Heart left ventricle (tissue), 16 donors: ENCODE measurements at regions not wholly inside any gene's neighbourhood (a gene's known extent, or its start where the extent isn't known, plus 50 kb on each side); places are given as distances from the start of the nearest gene placed in this dataset.

Experiments used
- ATAC-seq, 4 donors: fragments of 200-7000 bp; cut with Tn5 transposase; one replicate each; pipeline ENCODE4 v1.9.1; 2020 to 2022; ENCODE audit warnings: moderate library complexity in 4 of 4, mild to moderate bottlenecking in 3 of 4, moderate number of reproducible peaks in 1 of 4
- DNase-seq, 5 donors: peaks; one replicate each; pipeline ENCODE4 v3.0.0-alpha.2; 2020
- H3K27ac ChIP-seq, 12 donors: fragments of 200-600 bp; sonication (generic) in 4 of 12; one replicate each; pipeline versions ENCODE4 v1.5.0 to v1.8.0; 2016 to 2022; ENCODE audit warnings: mild to moderate bottlenecking in 2 of 12
- H3K27me3 ChIP-seq, 9 donors: fragments of 200-600 bp; sonication (generic) in 2 of 9; one replicate each; pipeline versions ENCODE4 v1.5.1 to v1.8.0; 2016 to 2022; ENCODE audit warnings: mild to moderate bottlenecking in 3 of 9
- H3K36me3 ChIP-seq, 9 donors: fragments of 200-600 bp; sonication (generic) in 2 of 9; one replicate each; pipeline versions ENCODE4 v1.5.0 to v1.8.0; 2018 to 2022; ENCODE audit warnings: mild to moderate bottlenecking in 2 of 9
- H3K4me1 ChIP-seq, 12 donors: fragments of 200-600 bp; sonication (generic) in 4 of 12; one replicate each; pipeline versions ENCODE4 v1.5.0 to v1.8.0; 2016 to 2022; ENCODE audit warnings: mild to moderate bottlenecking in 3 of 12
- H3K4me3 ChIP-seq, 12 donors: fragments of 200-600 bp; sonication (generic) in 4 of 12; one replicate each; pipeline versions ENCODE4 v1.5.0 to v1.8.0; 2017 to 2022; ENCODE audit warnings: mild to moderate bottlenecking in 9 of 12, moderate library complexity in 4 of 12
- H3K9me3 ChIP-seq, 12 donors: fragments of 200-600 bp; sonication (generic) in 4 of 12; one replicate each; pipeline versions ENCODE4 v1.5.0 to v1.8.0; 2016 to 2022; ENCODE audit warnings: mild to moderate bottlenecking in 1 of 12
- POLR2A ChIP-seq, 2 donors: fragments of 450-650 bp; IDR thresholded peaks; one replicate each; pipeline ENCODE4 v1.6.1; 2017; ENCODE audit warnings: antibody characterized with exemption in 2 of 2, mild to moderate bottlenecking in 2 of 2, moderate library complexity in 2 of 2
- WGBS, 4 donors: extraction: QIAGEN DNeasy Blood & Tissue Kit in 2 of 4; methylation state at CpG; one replicate each; pipeline versions ENCODE4 v1.1.5 to v1.1.7; 2013 to 2018; 5-methylcytosine and 5-hydroxymethylcytosine counted together
- intact Hi-C, 10 donors: fragments of 100-400 bp; cut with DNase I; formaldehyde crosslinking; loops; one replicate each; pipeline versions ENCODE4 v1.11.1 to v1.14.2; 2022
- TF ChIP-seq, protein P1 (sequence below), 12 donors: fragments of 200-600 bp; sonication (generic) in 4 of 12; IDR thresholded peaks; one replicate each; pipeline versions ENCODE4 v1.5.0 to v1.8.0; 2018 to 2022; ENCODE audit warnings: antibody characterized with exemption in 12 of 12, mild to moderate bottlenecking in 5 of 12
- donor health status: ischemic (EF 13 %, LVEDD 7.1; RV severe dilation, severe dysfunction).
- donor health status: healthy with polysubstance abuse.
- donor health status: DM: no; HTN: yes; CAD: no.
- donor health status: DM: no; HTN: no; CAD: no.
- donor health status: ischemic (EF 25% LVEDD 6.9; RV normal size, moderate dysfunction).
- donor health status: ischemic (EF 25% LVEDD 5.7; RV mildly dilated, moderate dysfunction).
- donor health status: healthy.
- donor health status: DM: yes; HTN: yes; CAD: no.
- donor health status: ischemic (EF 35%, LVEDD 5.7; RV mildly dilated, moderate dysfunction).
- donor health status: nonischemic (EF 11% LVEDD 7.7; RV severe dilation, severe dysfunction).
- donor health status: DM: yes; HTN: yes; CAD: no.
- donor health status: PGD.
- donor health status: ischemic (EF 29% LVEDD 5.4; RV normal size, mild dysfunction).
- donor health status: nonischemic (EF 23%, LVEDD 6.1; RV moderate dilation, normal function).

DNA sequence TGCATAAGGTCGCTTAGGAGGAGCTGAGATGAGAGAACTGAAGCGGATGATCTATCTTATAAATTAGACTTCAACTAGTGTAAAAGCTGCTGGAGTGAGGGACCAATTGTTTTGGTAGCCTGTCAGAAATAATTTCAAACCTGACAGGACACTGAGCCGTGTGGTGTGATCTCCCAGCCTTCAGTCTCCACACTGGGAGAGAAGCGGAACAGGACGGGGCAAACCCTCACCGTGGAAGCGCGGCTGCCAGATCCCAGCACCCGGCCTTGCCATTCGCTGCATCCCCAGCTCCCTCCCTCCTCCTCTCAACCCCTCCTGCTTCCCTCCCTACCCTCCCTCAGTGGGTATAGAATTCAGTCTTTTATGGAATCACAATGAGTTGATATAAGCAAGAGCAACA is 900.1 kb upstream of the SLC35B3 start:
- Histone ChIP-seq H3K4me1 (no peaks in the 10 kb centered on the region), H3K4me3 (no peak overlapping the region), H3K36me3 (no peaks in the 10 kb centered on the region), H3K9me3 (no peaks in the 10 kb centered on the region), H3K27ac (no peak overlapping the region), H3K27me3 (no peaks in the 10 kb centered on the region)
- intact Hi-C loops = no loop called here
- no peak for DNase-seq
- WGBS, 4 donors = 85 to 91% (median 88%) methylated on average over 10 of the region's 10 CpGs
- no peak for ATAC-seq
- TF ChIP-seq POLR2A (IDR thresholded peaks at IDR 0.05) = no peak
- TF ChIP-seq, protein P1, sequence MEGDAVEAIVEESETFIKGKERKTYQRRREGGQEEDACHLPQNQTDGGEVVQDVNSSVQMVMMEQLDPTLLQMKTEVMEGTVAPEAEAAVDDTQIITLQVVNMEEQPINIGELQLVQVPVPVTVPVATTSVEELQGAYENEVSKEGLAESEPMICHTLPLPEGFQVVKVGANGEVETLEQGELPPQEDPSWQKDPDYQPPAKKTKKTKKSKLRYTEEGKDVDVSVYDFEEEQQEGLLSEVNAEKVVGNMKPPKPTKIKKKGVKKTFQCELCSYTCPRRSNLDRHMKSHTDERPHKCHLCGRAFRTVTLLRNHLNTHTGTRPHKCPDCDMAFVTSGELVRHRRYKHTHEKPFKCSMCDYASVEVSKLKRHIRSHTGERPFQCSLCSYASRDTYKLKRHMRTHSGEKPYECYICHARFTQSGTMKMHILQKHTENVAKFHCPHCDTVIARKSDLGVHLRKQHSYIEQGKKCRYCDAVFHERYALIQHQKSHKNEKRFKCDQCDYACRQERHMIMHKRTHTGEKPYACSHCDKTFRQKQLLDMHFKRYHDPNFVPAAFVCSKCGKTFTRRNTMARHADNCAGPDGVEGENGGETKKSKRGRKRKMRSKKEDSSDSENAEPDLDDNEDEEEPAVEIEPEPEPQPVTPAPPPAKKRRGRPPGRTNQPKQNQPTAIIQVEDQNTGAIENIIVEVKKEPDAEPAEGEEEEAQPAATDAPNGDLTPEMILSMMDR (IDR thresholded peaks at IDR 0.05) = no peak

DNA sequence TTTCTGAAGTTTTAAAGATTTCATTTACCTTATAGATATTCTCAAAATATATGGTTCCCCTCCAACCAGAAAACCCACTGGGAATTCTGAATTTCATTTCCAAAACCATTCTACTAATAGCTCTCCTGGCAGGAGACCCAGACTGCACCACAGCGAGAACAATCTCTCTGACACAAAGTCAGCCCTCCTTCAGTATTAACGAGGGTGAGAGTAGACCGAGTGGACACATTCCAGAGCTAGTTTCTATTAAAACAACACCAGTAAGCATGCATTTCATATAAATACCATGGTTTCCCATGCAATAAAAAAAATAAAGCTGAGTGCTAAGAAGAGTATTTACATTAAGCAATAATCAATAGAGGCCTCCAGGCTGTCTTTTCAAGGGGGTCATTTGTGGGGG is 899.6 kb upstream of the SLC35B3 start:
- intact Hi-C loops = no loop called here
- Histone ChIP-seq H3K27ac (no peak overlapping the region), H3K9me3 (no peaks in the 10 kb centered on the region), H3K4me3 (no peak overlapping the region), H3K27me3 (no peaks in the 10 kb centered on the region), H3K4me1 (no peaks in the 10 kb centered on the region), H3K36me3 (no peaks in the 10 kb centered on the region)
- no peak for DNase-seq
- 34 to 47% (median 43%) methylated on average over 3 of the region's 3 CpGs for WGBS, 4 donors
- ATAC-seq = no peak
- no peak for TF ChIP-seq POLR2A (IDR thresholded peaks at IDR 0.05)
- TF ChIP-seq, protein P1 (IDR thresholded peaks at IDR 0.05) = no peak

DNA sequence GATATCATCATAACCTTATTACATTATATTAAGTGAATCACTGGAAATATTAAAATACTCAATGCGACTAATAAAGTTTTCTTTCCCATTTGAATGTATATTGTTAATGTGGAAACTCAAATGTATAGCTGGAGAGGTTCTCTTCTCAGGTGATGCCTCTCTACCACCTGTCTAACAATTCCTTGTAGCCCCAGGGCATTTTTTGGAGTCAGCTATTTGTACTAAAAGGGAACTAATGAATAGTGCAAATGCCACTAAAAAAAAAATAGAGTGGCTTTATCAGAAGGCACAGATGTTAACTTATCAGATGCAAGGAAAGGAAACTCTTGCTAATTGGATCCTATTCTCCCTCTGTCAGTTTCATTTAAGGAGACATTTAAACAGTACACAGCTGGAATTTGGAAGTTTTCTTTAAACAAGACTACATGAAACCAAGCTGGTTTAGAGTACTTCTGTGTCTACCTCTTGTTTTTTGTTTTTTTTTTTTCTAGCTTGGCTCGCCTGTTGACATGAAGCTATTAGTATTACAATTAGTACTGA is 897.0 kb upstream of the SLC35B3 start:
- no peaks in the 10 kb centered on the region for H3K27me3 ChIP-seq
- WGBS, 4 donors = 81 to 92% (median 86%) methylated on average over 2 of the region's 2 CpGs

DNA sequence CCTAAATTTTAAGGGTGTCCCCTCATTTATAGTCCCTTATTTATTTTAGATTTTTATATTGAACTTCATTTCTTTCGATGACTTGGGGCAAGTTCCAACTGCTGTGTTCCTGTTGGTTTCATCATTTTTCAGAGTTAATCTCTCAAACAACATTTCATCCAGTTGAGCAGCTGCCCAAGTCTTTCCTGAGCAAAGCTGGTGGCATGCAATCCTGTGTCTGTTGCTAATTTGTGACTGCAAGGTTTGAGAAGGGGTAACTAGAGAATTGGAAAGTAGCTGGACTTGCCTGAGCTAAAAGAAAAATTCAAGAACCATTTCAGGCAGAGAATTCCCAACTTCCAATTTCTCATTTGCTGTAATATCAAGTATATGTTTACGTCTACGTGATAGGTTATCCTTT is 881.5 kb upstream of the SLC35B3 start:
- DNase-seq = no peak
- no peak overlapping the region for H3K4me3 ChIP-seq
- no peak for ATAC-seq
- H3K27me3 ChIP-seq = no peaks in the 10 kb centered on the region
- TF ChIP-seq, protein P1 (IDR thresholded peaks at IDR 0.05) = no peak
- no peak for TF ChIP-seq POLR2A (IDR thresholded peaks at IDR 0.05)
- H3K27ac ChIP-seq = no peak overlapping the region
- no peaks in the 10 kb centered on the region for H3K4me1 ChIP-seq
- H3K9me3 ChIP-seq = no peaks in the 10 kb centered on the region
- H3K36me3 ChIP-seq = no peaks in the 10 kb centered on the region
- 84 to 89% (median 88%) methylated on average over 3 of the region's 3 CpGs for WGBS, 4 donors
- intact Hi-C loops = no loop called here

More for the DNA sequence above, 897.0 kb upstream of the SLC35B3 start:
- ATAC-seq (no peak), DNase-seq (no peak)
- intact Hi-C loops = no loop called here
- TF ChIP-seq POLR2A (IDR thresholded peaks at IDR 0.05) = no peak
- TF ChIP-seq, protein P1 (IDR thresholded peaks at IDR 0.05) = no peak
- Histone ChIP-seq H3K36me3 (no peaks in the 10 kb centered on the region), H3K9me3 (peaks cover 0 to 16% (median 0%) of the 10 kb centered on the region in 12 donors), H3K4me3 (no peak overlapping the region), H3K4me1 (no peaks in the 10 kb centered on the region), H3K27ac (no peak overlapping the region)
